CD14-positive monocyte (primary cell): ENCODE measurements at regions not wholly inside any gene's neighbourhood (a gene's known extent, or its start where the extent isn't known, plus 50 kb on each side); places are given as distances from the start of the nearest gene placed in this dataset.

Source experiments
- DNase-seq, 3 donors: peaks; one replicate each; pipeline ENCODE4 v3.0.0-alpha.2; 2011 to 2022
- H2AFZ ChIP-seq: 2 replicates; pipeline ENCODE4 v1.6.0; 2012; ENCODE audit warnings: mild to moderate bottlenecking, low read depth, low read length, inconsistent platforms; ENCODE audit not compliant: insufficient read depth, poor library complexity, severe bottlenecking
- H3K27ac ChIP-seq, 2 donors: 1 replicate in 1 of 2; 2 replicates in 1 of 2; pipeline ENCODE4 v1.5.1; 2012 to 2013; ENCODE audit warnings: low read length in 2 of 2, control low read depth in 1 of 2, inconsistent platforms in 1 of 2, low read depth in 1 of 2, mild to moderate bottlenecking in 1 of 2
- H3K27me3 ChIP-seq, 2 donors: one replicate each; pipeline versions ENCODE4 v1.6.0 to v1.6.1; 2011 to 2013; ENCODE audit warnings: low read length in 2 of 2; ENCODE audit not compliant: control insufficient read depth in 2 of 2, insufficient read depth in 2 of 2
- H3K36me3 ChIP-seq, 2 donors: replicated peaks in 1 of 2; 1 replicate in 1 of 2; 2 replicates in 1 of 2; pipeline versions ENCODE4 v1.5.1 to v1.6.1; 2012 to 2013; ENCODE audit warnings: low read length in 2 of 2, control low read depth in 1 of 2, inconsistent platforms in 1 of 2, mild to moderate bottlenecking in 1 of 2; ENCODE audit not compliant: insufficient read depth in 2 of 2, control insufficient read depth in 1 of 2
- H3K4me1 ChIP-seq, 2 donors: 1 replicate in 1 of 2; 2 replicates in 1 of 2; pipeline versions ENCODE4 v1.5.1 to v1.6.1; 2012 to 2013; ENCODE audit warnings: low read length in 2 of 2, control low read depth in 1 of 2, inconsistent platforms in 1 of 2, mild to moderate bottlenecking in 1 of 2, moderate library complexity in 1 of 2; ENCODE audit not compliant: insufficient read depth in 2 of 2, control insufficient read depth in 1 of 2
- H3K4me2 ChIP-seq: replicated peaks from 2 replicates; pipeline ENCODE3; 2012; ENCODE audit warnings: low read length, moderate library complexity, mild to moderate bottlenecking; ENCODE audit not compliant: poor library complexity, severe bottlenecking; ENCODE audit errors: extremely low read depth
- H3K4me3 ChIP-seq, 3 experiments: fragments of 200-600 bp in 1 of 3; sonication (generic) in 1 of 3; replicated peaks in 1 of 3; 1 replicate in 2 of 3; 2 replicates in 1 of 3; pipeline ENCODE4 v1.5.1; 2011 to 2013; ENCODE audit warnings: low read length in 3 of 3, mild to moderate bottlenecking in 3 of 3, control low read depth in 2 of 3, low read depth in 2 of 3, inconsistent platforms in 1 of 3, moderate library complexity in 1 of 3
- H3K79me2 ChIP-seq: 2 replicates; pipeline ENCODE4 v1.6.0; 2012; ENCODE audit warnings: mild to moderate bottlenecking, control low read depth, inconsistent platforms, low read length, moderate library complexity; ENCODE audit not compliant: insufficient read depth
- H3K9ac ChIP-seq: 2 replicates; pipeline ENCODE4 v1.6.0; 2017; ENCODE audit warnings: low read length, mild to moderate bottlenecking; ENCODE audit not compliant: insufficient read depth, poor library complexity, severe bottlenecking
- H3K9me3 ChIP-seq, 2 donors: replicated peaks in 1 of 2; 1 replicate in 1 of 2; 2 replicates in 1 of 2; pipeline versions ENCODE4 v1.5.1 to v1.6.1; 2012 to 2013; ENCODE audit warnings: low read length in 2 of 2, control low read depth in 1 of 2; ENCODE audit not compliant: control insufficient read depth in 1 of 2, insufficient read depth in 1 of 2
- H4K20me1 ChIP-seq: 2 replicates; pipeline ENCODE4 v1.6.0; 2012; ENCODE audit warnings: mild to moderate bottlenecking, low read length, control low read depth, moderate library complexity; ENCODE audit not compliant: insufficient read depth
- H3K27ac Mint-ChIP-seq, 7 donors: one replicate each; pipeline ENCODE4 v1.8.0; 2020; ENCODE audit warnings: mild to moderate bottlenecking in 7 of 7, mixed read lengths in 7 of 7, moderate library complexity in 6 of 7, inconsistent platforms in 2 of 7
- H3K27me3 Mint-ChIP-seq, 3 donors: one replicate each; pipeline ENCODE4 v1.8.0; 2021 to 2022; ENCODE audit warnings: low read depth in 3 of 3, mild to moderate bottlenecking in 3 of 3, mixed read lengths in 3 of 3, moderate library complexity in 3 of 3, inconsistent platforms in 1 of 3
- H3K36me3 Mint-ChIP-seq, 2 donors: one replicate each; pipeline ENCODE4 v1.8.0; 2020; ENCODE audit warnings: mixed read lengths in 2 of 2, inconsistent platforms in 1 of 2, mild to moderate bottlenecking in 1 of 2
- H3K4me1 Mint-ChIP-seq: one replicate; pipeline ENCODE4 v1.8.0; 2020; ENCODE audit warnings: mild to moderate bottlenecking, mixed read lengths
- H3K4me3 Mint-ChIP-seq, 2 donors: one replicate each; pipeline ENCODE4 v1.8.0; 2020; ENCODE audit warnings: mild to moderate bottlenecking in 2 of 2, mixed read lengths in 2 of 2, moderate library complexity in 1 of 2
- H3K9me3 Mint-ChIP-seq, 7 donors: one replicate each; pipeline ENCODE4 v1.8.0; 2020 to 2022; ENCODE audit warnings: mixed read lengths in 7 of 7, mild to moderate bottlenecking in 6 of 7, moderate library complexity in 6 of 7, inconsistent platforms in 2 of 7
- WGBS: methylation state at CpG from one replicate; pipeline ENCODE4 v1.1.5; 2013; ENCODE audit warnings: missing lambda C conversion rate; ENCODE audit not compliant: insufficient coverage; 5-methylcytosine and 5-hydroxymethylcytosine counted together
- intact Hi-C, 2 donors: fragments of 100-400 bp; cut with micrococcal nuclease; formaldehyde crosslinking; loops; one replicate each; pipeline versions ENCODE4 v1.15.0 to v1.15.1; 2023
- TF ChIP-seq, protein P1 (sequence below): fragments of 200-600 bp; IDR thresholded peaks from one replicate; pipeline ENCODE4 v1.8.0; 2022; ENCODE audit warnings: antibody characterized with exemption, mild to moderate bottlenecking

DNA sequence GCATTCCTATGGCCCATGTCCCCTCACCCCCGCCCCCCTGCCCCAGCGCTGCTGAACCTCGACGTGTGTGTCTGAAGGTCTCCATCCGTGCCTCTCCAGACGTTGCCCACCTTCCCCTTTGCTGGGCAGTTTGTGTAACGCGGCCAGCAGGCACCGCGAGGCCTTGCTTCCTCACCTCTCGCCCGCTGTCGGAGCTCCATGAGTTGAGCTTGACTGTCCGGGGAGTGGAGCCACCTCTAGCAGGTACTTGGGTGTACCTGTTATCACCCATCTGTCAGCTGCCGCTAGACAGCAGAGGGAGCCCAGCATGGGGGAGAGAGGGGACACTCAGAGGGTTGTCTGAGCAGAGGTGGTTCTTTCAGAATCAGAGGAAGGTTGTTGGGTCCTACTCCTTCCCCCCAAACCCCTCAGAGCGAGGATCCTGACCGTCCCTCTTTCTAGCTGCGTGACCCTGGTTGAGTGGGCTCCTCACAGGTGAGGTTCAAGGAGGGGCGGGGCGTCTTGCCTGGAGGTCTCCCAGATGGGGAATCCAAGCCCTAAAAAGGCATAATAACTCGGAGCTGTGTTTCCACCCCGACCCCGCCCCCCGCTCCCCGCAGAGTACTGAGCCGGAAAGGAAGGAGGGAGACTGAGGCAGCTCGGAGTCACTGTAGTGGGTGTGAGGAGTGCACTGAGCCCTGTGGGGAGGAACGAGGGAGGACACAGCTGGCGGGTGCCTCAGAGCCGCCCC lies 184.7 kb downstream of the C9orf50 start:
- no peak overlapping the region for H3K27ac Mint-ChIP-seq
- Histone ChIP-seq H2AFZ (peak overlapping the region; percentile 82), H3K4me2 (peak overlapping the region; percentile 87), H3K27me3 (peaks cover 4 to 32% of the 10 kb centered on the region in 2 donors), H3K79me2 (no peaks in the 10 kb centered on the region), H4K20me1 (no peaks in the 10 kb centered on the region), H3K9ac (peak overlapping the region; percentile 66), H3K36me3 (no peaks in the 10 kb centered on the region), H3K4me3 (peak overlapping the region in 2 of 3 experiments; percentile 31 to 75), H3K4me1 (peaks cover 23 to 41% of the 10 kb centered on the region in 2 donors), H3K9me3 (no peaks in the 10 kb centered on the region), H3K27ac (peak overlapping the region in 1 of 2 donors; percentile 82)
- peak overlapping the region in 1 of 2 donors; percentile 99 for H3K4me3 Mint-ChIP-seq
- H3K27me3 Mint-ChIP-seq, result peaks cover 51 to 58% (median 56%) of the 10 kb centered on the region in 3 donors
- peaks cover 9% of the 10 kb centered on the region in 2 donors for H3K36me3 Mint-ChIP-seq
- peaks cover 0 to 20% (median 9%) of the 10 kb centered on the region in 7 donors for H3K9me3 Mint-ChIP-seq
- intact Hi-C loops, result no loop called here
- H3K4me1 Mint-ChIP-seq, result peaks cover 25% of the 10 kb centered on the region
- peak in 1 of 3 donors; percentile 76 for DNase-seq
- WGBS, result 72% methylated on average over 23 of the region's 30 CpGs
- TF ChIP-seq, protein P1, sequence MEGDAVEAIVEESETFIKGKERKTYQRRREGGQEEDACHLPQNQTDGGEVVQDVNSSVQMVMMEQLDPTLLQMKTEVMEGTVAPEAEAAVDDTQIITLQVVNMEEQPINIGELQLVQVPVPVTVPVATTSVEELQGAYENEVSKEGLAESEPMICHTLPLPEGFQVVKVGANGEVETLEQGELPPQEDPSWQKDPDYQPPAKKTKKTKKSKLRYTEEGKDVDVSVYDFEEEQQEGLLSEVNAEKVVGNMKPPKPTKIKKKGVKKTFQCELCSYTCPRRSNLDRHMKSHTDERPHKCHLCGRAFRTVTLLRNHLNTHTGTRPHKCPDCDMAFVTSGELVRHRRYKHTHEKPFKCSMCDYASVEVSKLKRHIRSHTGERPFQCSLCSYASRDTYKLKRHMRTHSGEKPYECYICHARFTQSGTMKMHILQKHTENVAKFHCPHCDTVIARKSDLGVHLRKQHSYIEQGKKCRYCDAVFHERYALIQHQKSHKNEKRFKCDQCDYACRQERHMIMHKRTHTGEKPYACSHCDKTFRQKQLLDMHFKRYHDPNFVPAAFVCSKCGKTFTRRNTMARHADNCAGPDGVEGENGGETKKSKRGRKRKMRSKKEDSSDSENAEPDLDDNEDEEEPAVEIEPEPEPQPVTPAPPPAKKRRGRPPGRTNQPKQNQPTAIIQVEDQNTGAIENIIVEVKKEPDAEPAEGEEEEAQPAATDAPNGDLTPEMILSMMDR, result no peak

DNA sequence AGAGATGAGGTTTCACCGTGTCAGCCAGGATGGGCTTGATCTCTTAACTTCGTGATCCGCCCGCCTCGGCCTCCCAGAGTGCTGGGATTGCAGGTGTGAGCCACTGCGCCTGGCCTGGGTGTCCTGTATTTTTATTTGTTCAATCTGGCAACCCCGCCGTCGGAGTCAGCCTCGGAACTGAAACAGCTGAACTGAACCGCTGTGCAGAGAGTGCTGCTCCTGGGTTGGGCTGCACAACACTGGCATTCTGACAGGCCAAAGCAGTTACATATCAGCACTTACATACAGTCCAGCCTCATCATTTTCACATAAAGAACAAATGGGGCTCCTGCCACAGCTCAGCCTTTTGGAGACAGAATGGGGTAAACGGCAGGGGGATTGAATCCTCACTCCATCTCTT lies 185.6 kb downstream of the C9orf50 start:
- Mint-ChIP-seq H3K4me3 (peak overlapping the region in 1 of 2 donors; percentile 51), H3K27ac (no peak overlapping the region), H3K4me1 (peaks cover 23% of the 10 kb centered on the region), H3K27me3 (peaks cover 44 to 51% (median 50%) of the 10 kb centered on the region in 3 donors), H3K36me3 (peaks cover 9% of the 10 kb centered on the region in 2 donors), H3K9me3 (peaks cover 0 to 20% (median 9%) of the 10 kb centered on the region in 7 donors)
- H3K4me1 ChIP-seq, result peaks cover 23 to 41% of the 10 kb centered on the region in 2 donors
- H3K9ac ChIP-seq, result no peak overlapping the region
- no peaks in the 10 kb centered on the region for H3K9me3 ChIP-seq
- 90% methylated on average over 11 of the region's 12 CpGs for WGBS
- no peaks in the 10 kb centered on the region for H3K36me3 ChIP-seq
- peaks cover 4 to 32% of the 10 kb centered on the region in 2 donors for H3K27me3 ChIP-seq
- intact Hi-C loops, result no loop called here
- no peaks in the 10 kb centered on the region for H3K79me2 ChIP-seq
- H2AFZ ChIP-seq, result no peak overlapping the region
- no peak overlapping the region for H3K4me3 ChIP-seq
- no peak overlapping the region for H3K4me2 ChIP-seq
- H4K20me1 ChIP-seq, result no peaks in the 10 kb centered on the region
- H3K27ac ChIP-seq, result no peak overlapping the region
- DNase-seq, result no peak
- TF ChIP-seq, protein P1, result no peak
